A549 (cell line): ENCODE measurements at regions not wholly inside any gene's neighbourhood (a gene's known extent, or its start where the extent isn't known, plus 50 kb on each side); places are given as distances from the start of the nearest gene placed in this dataset.

Experiments
- ATAC-seq, 2 experiments: fragments of 200-7000 bp in 1 of 2; fragments of >200 bp in 1 of 2; cut with Nextera tagmentation in 1 of 2; cut with Tn5 transposase in 1 of 2; 3 replicates each; pipeline versions ENCODE4 v1.8.0 to v1.9.1; 2018 to 2020; ENCODE audit warnings: mild to moderate bottlenecking in 1 of 2, moderate library complexity in 1 of 2
- CTCF ChIA-PET: fragments of 300-600 bp; sonication (Branson Sonifier 250); formaldehyde crosslinking; extraction: SDS; loops from one replicate; lab custom pipeline; 2021; ENCODE audit warnings: antibody characterized with exemption, inconsistent platforms; lab: Yijun Ruan, JAX
- POLR2A ChIA-PET: fragments of 350-600 bp; formaldehyde crosslinking; extraction: SDS; loops from one replicate; lab custom pipeline; 2021; ENCODE audit warnings: antibody characterized with exemption, inconsistent platforms; lab: Yijun Ruan, JAX
- DNase-seq, 2 experiments: peaks; one replicate each; pipeline versions ENCODE4 v3.0.0 to v3.0.0-alpha.2; 2011 to 2016; ENCODE audit warnings: low read depth in 1 of 2, low spot score in 1 of 2
- FAIRE-seq: peaks from 2 replicates; lab custom pipeline; 2011; peaks lifted over from hg19 to GRCh38; lab: Jason Lieb, UNC
- H3K27ac ChIP-seq, 2 experiments: fragments of >200 bp; sonication (Bioruptor Twin); formaldehyde crosslinking; 3 replicates each; pipeline ENCODE4 v1.5.1; 2016 to 2017
- H3K4me1 ChIP-seq: fragments of >200 bp; sonication (Bioruptor Twin); formaldehyde crosslinking; 3 replicates; pipeline ENCODE4 v1.6.1; 2016
- H3K4me2 ChIP-seq: fragments of >200 bp; sonication (Bioruptor Twin); formaldehyde crosslinking; 3 replicates; pipeline ENCODE4 v1.6.1; 2016
- H3K4me3 ChIP-seq: fragments of >200 bp; sonication (Bioruptor Twin); formaldehyde crosslinking; 3 replicates; pipeline ENCODE4 v1.5.1; 2016
- H3K9me3 ChIP-seq: fragments of >200 bp; sonication (Bioruptor Twin); formaldehyde crosslinking; 3 replicates; pipeline ENCODE4 v1.6.1; 2016
- CBX2 ChIP-seq: fragments of 200-600 bp; sonication (generic); IDR thresholded peaks from 2 replicates; pipeline ENCODE4 v1.6.1; 2016; ENCODE audit warnings: low read depth, mild to moderate bottlenecking, borderline replicate concordance
- CBX8 ChIP-seq: fragments of 200-600 bp; sonication (generic); IDR thresholded peaks from 2 replicates; pipeline ENCODE4 v1.6.1; 2016
- ESRRA ChIP-seq: fragments of 150-350 bp; IDR thresholded peaks from 2 replicates; pipeline ENCODE4 v1.6.1; 2014; ENCODE audit warnings: mild to moderate bottlenecking, low read length, borderline replicate concordance
- MYC ChIP-seq: IDR thresholded peaks from 2 replicates; pipeline ENCODE4 v1.6.1; 2012; ENCODE audit warnings: mild to moderate bottlenecking, inconsistent platforms, low read length, improper control_type of control experiment, borderline replicate concordance
- POLR2A ChIP-seq: IDR thresholded peaks from 2 replicates; pipeline ENCODE4 v1.6.1; 2012; ENCODE audit warnings: mild to moderate bottlenecking, low read length
- RCOR1 ChIP-seq: fragments of 150-350 bp; IDR thresholded peaks from 2 replicates; pipeline ENCODE4 v1.6.1; 2014; ENCODE audit warnings: antibody characterized with exemption, low read length, low read depth
- RNF2 ChIP-seq: fragments of 200-600 bp; sonication (generic); IDR thresholded peaks from 2 replicates; pipeline ENCODE4 v1.6.1; 2016; ENCODE audit warnings: low read depth, mild to moderate bottlenecking, antibody characterized with exemption, moderate library complexity, borderline replicate concordance
- TFCP2L1 ChIP-seq: fragments of 250-450 bp; sonication (Bioruptor Pico); IDR thresholded peaks from 2 replicates; pipeline ENCODE4 v1.5.0; 2021; ENCODE audit warnings: mild to moderate bottlenecking
- ZC3H11A ChIP-seq: fragments of 450-650 bp; IDR thresholded peaks from 2 replicates; pipeline ENCODE4 v1.6.1; 2014; ENCODE audit warnings: antibody characterized with exemption, mild to moderate bottlenecking
- WGBS: methylation state at CpG from one replicate; pipeline ENCODE4 v1.1.6; 2017; ENCODE audit errors: missing lambda C conversion rate; 5-methylcytosine and 5-hydroxymethylcytosine counted together
- TF ChIP-seq, protein P1 (sequence below): fragments of 200-600 bp; sonication (generic); IDR thresholded peaks from 2 replicates; pipeline ENCODE4 v1.6.1; 2016; ENCODE audit warnings: antibody characterized with exemption, mild to moderate bottlenecking, moderate library complexity
- TF ChIP-seq, protein P2 (sequence below): fragments of 150-350 bp; IDR thresholded peaks from 2 replicates; pipeline ENCODE4 v1.6.1; 2014; ENCODE audit warnings: low read depth, mild to moderate bottlenecking, low read length
- TF ChIP-seq, protein P3 (sequence below): fragments of 250-450 bp; sonication (Bioruptor Pico); IDR thresholded peaks from 2 replicates; pipeline ENCODE4 v1.5.0; 2021; ENCODE audit warnings: mild to moderate bottlenecking, moderate library complexity, borderline replicate concordance
- TF ChIP-seq, protein P4 (sequence below): fragments of 450-650 bp; IDR thresholded peaks from 2 replicates; pipeline ENCODE4 v1.6.1; 2014; ENCODE audit warnings: antibody characterized with exemption

DNA sequence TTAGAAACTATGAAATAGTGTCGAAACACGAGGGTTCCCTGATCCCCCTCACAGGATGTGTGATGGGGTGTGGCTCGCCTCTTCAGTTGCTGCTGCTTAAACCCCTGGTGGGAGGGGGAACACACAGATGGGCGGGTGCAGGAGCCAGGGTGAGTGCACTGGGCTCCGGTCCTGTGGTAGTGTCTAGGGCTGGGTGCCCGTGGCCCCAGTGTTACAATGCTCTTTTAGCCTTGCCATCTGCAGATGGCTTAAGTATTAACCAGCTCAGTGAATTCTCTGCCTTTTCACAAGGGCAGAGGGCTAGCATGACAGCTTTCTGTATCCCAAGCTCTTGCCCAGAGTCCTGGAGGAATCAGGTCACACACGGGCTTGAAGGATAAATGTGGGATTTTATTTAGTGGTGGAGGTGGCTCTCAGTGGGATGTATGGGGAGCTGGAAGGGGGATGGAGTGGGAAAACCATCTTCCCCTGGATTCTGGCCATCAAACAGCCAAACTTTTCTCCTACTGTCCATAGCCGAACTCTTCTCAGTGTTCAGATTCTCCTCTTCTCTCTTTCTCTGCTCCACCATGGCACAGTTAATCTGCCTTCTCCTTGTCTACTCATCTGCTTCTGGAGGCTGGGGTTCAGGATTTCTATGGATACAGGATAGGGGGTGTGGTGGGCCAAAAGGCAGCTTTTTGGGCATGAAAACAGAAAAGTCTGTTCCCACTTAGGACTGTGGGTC is 659.0 kb downstream of the EPM2A start:
- ChIA-PET POLR2A (no interaction called here), CTCF (no interaction called here)
- Histone ChIP-seq H3K9me3 (no peaks in the 10 kb centered on the region), H3K27ac (no peak overlapping the region), H3K4me3 (no peak overlapping the region), H3K4me2 (no peak overlapping the region), H3K4me1 (no peaks in the 10 kb centered on the region)
- 56% methylated on average over 8 of the region's 8 CpGs for WGBS
- no peak for TF ChIP-seq RCOR1
- TF ChIP-seq, protein P1, sequence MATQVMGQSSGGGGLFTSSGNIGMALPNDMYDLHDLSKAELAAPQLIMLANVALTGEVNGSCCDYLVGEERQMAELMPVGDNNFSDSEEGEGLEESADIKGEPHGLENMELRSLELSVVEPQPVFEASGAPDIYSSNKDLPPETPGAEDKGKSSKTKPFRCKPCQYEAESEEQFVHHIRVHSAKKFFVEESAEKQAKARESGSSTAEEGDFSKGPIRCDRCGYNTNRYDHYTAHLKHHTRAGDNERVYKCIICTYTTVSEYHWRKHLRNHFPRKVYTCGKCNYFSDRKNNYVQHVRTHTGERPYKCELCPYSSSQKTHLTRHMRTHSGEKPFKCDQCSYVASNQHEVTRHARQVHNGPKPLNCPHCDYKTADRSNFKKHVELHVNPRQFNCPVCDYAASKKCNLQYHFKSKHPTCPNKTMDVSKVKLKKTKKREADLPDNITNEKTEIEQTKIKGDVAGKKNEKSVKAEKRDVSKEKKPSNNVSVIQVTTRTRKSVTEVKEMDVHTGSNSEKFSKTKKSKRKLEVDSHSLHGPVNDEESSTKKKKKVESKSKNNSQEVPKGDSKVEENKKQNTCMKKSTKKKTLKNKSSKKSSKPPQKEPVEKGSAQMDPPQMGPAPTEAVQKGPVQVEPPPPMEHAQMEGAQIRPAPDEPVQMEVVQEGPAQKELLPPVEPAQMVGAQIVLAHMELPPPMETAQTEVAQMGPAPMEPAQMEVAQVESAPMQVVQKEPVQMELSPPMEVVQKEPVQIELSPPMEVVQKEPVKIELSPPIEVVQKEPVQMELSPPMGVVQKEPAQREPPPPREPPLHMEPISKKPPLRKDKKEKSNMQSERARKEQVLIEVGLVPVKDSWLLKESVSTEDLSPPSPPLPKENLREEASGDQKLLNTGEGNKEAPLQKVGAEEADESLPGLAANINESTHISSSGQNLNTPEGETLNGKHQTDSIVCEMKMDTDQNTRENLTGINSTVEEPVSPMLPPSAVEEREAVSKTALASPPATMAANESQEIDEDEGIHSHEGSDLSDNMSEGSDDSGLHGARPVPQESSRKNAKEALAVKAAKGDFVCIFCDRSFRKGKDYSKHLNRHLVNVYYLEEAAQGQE: no peak
- no peak for TF ChIP-seq ESRRA
- no peak for DNase-seq
- no peak for FAIRE-seq
- ATAC-seq: no peak

DNA sequence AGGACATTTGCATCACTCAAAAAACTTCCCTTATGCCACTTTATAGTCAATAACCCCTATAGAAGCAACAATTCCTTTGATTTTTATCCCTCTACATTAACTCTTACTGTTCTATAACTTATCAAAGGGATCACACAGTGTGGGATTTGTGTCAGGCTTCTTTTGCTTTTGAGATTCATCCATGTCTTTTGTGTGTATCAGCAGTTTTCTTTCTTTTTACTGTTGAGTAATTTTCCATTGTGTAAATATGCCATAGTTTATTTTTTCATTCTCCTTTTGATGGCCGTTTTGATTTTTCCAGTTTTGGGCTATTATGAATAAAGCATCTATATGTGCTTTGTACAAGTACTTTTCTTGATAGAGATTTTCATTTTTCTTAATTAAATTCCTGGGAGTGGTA is 657.9 kb downstream of the EPM2A start:
- ChIA-PET CTCF (no interaction called here), POLR2A (no interaction called here)
- no peak for DNase-seq
- Histone ChIP-seq H3K27ac (no peak overlapping the region), H3K4me2 (no peak overlapping the region), H3K4me3 (no peak overlapping the region), H3K4me1 (no peaks in the 10 kb centered on the region), H3K9me3 (no peaks in the 10 kb centered on the region)
- TF ChIP-seq RNF2 (no peak), CBX2 (no peak), MYC (no peak), CBX8 (no peak), RCOR1 (no peak), ZC3H11A (no peak), POLR2A (no peak), TFCP2L1 (CRISPR knock-in tag) (no peak)
- TF ChIP-seq, protein P2, sequence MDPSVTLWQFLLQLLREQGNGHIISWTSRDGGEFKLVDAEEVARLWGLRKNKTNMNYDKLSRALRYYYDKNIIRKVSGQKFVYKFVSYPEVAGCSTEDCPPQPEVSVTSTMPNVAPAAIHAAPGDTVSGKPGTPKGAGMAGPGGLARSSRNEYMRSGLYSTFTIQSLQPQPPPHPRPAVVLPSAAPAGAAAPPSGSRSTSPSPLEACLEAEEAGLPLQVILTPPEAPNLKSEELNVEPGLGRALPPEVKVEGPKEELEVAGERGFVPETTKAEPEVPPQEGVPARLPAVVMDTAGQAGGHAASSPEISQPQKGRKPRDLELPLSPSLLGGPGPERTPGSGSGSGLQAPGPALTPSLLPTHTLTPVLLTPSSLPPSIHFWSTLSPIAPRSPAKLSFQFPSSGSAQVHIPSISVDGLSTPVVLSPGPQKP: no peak
- TF ChIP-seq, protein P1: no peak
- TF ChIP-seq, protein P3, sequence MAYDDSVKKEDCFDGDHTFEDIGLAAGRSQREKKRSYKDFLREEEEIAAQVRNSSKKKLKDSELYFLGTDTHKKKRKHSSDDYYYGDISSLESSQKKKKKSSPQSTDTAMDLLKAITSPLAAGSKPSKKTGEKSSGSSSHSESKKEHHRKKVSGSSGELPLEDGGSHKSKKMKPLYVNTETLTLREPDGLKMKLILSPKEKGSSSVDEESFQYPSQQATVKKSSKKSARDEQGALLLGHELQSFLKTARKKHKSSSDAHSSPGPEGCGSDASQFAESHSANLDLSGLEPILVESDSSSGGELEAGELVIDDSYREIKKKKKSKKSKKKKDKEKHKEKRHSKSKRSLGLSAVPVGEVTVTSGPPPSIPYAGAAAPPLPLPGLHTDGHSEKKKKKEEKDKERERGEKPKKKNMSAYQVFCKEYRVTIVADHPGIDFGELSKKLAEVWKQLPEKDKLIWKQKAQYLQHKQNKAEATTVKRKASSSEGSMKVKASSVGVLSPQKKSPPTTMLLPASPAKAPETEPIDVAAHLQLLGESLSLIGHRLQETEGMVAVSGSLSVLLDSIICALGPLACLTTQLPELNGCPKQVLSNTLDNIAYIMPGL (CRISPR knock-in tag): no peak
- TF ChIP-seq, protein P4, sequence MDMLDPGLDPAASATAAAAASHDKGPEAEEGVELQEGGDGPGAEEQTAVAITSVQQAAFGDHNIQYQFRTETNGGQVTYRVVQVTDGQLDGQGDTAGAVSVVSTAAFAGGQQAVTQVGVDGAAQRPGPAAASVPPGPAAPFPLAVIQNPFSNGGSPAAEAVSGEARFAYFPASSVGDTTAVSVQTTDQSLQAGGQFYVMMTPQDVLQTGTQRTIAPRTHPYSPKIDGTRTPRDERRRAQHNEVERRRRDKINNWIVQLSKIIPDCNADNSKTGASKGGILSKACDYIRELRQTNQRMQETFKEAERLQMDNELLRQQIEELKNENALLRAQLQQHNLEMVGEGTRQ: no peak
- ATAC-seq: no peak
- WGBS: 37% methylated on average over 1 of the region's 1 CpG
- FAIRE-seq: no peak
